ENCODE measurements at regions not wholly inside any gene's neighbourhood (a gene's known extent, or its start where the extent isn't known, plus 50 kb on each side); places are given as distances from the start of the nearest gene placed in this dataset.

GRCh38 chr2:51693640-51694039, 661.7 kb upstream of the NRXN1 start:
- DNase-seq: no peak

DNA sequence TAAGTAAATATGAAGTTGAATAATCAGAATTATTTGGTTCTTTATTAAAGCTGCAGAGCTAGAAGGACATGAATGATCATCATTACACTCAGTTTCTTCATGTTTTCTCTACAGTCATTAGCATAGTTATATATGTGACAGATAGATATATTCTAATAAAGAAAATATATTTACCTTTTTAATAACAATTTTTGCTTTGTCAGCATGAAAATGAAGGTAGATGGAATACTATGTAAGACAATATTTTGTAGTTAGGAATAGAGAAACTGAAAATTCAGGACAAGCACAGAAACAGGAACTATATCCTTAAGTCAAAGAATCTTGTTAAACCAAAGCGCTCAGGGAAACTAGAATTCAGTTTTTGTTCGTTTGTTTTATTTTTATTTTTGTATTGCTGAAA, 649.9 kb upstream of the NRXN1 start:
- no peak for DNase-seq

- no peak for DNase-seq
These were observed 641.7 kb upstream of the NRXN1 start for GRCh38 chr2:51673628-51674027.

- DNase-seq: no peak
These were observed 635.7 kb upstream of the NRXN1 start for GRCh38 chr2:51667679-51668078.

GRCh38 chr2:51662187-51662586, 630.3 kb upstream of the NRXN1 start:
- no peak for DNase-seq

DNA sequence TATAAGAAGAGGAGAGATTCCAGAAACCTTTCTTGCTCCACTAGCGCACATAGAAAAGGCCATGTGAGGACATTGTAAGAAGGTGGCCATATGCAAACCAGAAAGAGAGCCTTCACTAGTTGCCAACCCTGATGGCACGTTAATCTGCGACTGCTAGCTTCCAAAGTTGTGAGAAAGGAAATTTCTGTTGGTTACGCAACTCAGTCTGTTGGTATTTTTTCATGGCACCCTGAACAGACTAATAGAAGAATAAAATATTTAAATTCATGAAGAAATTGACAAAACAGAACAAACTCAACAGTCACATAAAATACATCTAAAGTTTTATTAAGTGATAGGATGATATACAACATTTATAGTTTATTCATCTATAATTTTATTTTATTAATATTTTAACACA, 625.9 kb upstream of the NRXN1 start:
- DNase-seq: no peak

DNA sequence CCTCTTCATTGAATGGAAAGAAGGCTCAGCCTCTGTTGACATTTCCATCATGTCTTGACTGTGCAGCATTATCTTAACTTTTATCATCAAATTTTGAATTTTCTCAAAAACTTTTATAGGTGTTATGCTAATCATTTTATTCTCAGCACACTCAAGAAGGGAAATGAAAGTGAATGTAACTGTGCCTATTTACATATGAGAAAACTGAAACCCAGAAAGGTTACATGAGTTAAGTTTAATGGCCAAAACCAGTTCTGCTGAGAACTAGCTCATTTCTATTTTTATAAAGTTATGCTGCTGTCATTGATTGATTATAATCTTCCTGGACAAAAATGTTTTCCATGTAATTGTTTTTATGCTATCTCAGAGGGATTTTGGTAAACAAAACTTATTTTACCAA, 618.8 kb upstream of the NRXN1 start:
- DNase-seq: no peak

DNA sequence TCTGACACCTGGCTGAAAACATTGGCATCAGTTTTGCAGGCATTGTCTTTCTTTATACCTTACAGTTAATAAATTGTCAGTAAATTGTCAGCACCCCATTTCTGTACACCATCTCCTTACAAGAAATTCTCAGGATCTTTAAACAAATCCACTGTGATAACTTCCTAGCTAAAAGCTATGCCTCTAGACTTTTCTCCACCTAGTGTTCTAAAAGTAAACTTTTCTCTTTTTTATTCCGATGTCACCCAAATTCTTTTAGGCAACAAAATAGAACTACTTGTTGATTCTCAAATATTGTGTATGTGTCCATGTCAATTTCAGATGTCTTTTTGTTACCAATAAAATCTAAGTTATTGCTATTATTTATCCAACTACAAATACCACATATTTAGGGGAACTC, 617.4 kb upstream of the NRXN1 start:
- DNase-seq: no peak

DNA sequence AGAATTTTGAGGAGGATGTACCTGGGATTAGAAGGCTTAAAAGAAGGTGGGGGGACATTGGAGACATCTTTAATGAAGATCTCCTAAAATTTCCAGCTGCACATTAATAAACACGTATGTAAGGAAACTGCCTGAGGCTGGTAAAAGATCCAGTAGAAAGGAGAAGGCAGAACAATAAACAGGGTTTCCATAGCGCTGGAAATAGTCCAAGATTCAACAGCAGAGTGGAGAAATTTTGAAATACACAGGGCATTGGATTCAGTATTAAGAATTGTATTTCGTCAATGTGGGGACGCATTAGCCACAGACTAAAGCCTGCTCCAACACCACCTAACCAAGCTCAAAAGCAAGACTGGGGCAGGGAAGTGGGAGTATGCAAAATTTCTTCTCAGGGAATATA, 606.9 kb upstream of the NRXN1 start:
- no peak for DNase-seq

- no peak for DNase-seq
These were observed 601.1 kb upstream of the NRXN1 start for GRCh38 chr2:51633073-51633472.

DNA sequence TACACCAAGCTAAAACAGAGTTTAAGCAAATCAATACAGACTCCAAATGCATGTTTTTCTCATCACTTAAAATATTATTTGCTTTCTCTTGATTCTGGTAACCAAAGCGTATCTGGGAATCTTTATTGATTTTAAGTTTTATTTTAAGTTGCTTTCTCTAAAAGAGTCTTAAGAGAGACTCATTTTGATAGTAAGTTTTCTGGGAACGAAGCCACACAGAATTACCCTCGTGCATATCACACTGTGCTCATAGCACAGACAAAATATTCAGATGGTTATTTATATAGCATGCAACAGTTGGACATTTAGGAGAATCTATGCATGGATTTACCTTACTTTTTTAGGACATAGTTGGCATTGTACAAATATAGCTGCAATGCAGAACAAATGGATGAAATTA, 597.5 kb upstream of the NRXN1 start:
- no peak for DNase-seq

DNA sequence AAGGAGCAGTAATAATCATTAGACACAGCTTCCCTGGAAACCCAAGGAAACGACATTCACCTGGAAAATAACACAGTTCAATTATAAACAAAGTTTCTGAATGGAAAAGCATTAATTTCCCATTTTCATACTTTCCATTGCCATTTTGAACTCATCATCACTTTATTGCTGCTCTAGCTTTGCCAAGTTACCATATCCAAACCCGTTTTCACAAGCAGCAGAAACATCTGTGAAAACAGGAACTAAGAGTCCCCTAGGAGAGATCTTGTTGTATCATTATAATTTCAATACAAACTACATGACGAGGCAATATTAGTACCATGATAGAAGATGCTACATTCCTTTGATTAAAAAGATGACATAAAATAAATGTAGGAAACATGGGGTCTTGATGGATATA, 597.0 kb upstream of the NRXN1 start:
- DNase-seq: no peak

DNA sequence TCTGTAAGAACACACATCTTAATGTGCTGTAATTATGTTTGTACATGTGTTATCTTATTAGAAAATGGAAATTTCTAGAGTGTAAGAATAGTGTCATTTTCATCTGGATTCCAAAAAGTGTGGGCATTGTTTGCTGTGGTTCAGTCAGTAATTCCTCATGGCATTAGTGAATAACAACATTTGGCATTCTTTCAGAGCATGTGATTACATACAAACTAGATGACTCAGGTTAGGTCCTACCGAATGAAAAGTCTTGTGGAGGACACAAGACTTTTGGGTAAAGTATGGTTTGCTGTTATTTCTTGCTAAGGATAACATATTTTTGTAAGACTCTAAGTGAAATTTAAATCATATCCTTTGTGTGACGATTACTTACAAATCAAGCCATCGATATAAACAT, 593.1 kb upstream of the NRXN1 start:
- no peak for DNase-seq

GRCh38 chr2:51620796-51621195, 588.9 kb upstream of the NRXN1 start:
- DNase-seq: no peak

- no peak for DNase-seq
These were observed 588.0 kb upstream of the NRXN1 start for GRCh38 chr2:51619961-51620360.

DNA sequence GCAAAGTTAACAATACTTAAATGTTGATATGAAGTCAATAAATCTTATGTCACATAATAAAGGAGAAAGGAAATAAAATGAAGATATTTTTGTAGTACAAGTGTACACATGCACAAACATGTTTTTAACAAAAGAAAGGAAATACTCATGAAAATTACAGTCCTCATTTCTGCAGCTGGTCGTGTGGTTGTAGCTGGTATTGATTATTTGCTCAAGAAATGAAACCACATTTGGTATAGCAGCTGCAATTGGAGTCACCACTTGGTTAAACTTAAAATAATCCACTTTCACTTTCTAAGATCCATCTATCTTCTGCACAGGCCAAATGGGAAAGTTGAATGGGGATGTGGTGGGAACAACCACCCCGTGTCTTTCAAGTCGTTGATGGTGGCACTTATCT, 580.5 kb upstream of the NRXN1 start:
- DNase-seq: no peak

GRCh38 chr2:51601706-51602105, 569.8 kb upstream of the NRXN1 start:
- DNase-seq: no peak

- DNase-seq: no peak
These were observed 565.2 kb upstream of the NRXN1 start for GRCh38 chr2:51597086-51597485.

DNA sequence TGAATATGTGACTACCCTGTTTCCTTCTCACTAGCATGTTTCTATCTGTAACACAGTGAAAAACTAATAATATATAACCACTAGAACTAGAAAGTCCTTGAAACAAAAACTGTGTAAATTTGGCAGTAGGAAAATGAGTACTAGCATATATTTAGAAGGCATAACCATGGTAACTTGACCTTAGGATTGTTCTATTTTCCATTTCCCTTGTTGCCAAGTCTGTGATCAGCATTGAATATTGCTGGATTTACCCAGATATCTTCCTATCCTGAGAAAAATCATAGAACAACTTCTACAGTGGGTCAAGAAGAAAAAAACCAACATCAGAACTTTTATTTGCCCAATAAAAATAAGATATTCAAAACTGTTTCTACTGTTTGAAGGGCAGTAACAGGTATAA, 563.9 kb upstream of the NRXN1 start:
- no peak for DNase-seq

- DNase-seq: no peak
These were observed 549.8 kb upstream of the NRXN1 start for GRCh38 chr2:51581636-51582267.

GRCh38 chr2:51579412-51579811, 547.5 kb upstream of the NRXN1 start:
- DNase-seq: no peak

DNA sequence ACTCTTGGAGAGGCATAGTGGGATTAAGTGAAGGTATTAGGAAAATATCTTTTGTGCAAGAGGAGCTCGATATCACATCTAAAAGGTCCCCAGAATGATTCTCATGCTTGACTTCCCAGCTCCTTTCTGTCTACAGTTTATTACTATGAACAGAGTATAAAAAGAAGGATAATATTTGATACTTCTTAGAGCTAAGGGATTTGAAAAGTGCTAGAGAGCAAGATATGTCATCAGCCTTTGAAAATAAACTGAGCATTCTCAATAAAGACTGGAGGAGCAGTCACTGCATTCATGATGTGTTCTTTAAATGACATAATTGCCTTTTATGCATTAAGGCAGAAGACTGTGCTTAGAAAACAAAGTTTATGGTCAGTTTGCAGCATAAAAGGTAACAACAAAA, 543.2 kb upstream of the NRXN1 start:
- DNase-seq: no peak

GRCh38 chr2:51559026-51559425, 527.1 kb upstream of the NRXN1 start:
- no peak for DNase-seq

GRCh38 chr2:51553476-51553875, 521.5 kb upstream of the NRXN1 start:
- no peak for DNase-seq

DNA sequence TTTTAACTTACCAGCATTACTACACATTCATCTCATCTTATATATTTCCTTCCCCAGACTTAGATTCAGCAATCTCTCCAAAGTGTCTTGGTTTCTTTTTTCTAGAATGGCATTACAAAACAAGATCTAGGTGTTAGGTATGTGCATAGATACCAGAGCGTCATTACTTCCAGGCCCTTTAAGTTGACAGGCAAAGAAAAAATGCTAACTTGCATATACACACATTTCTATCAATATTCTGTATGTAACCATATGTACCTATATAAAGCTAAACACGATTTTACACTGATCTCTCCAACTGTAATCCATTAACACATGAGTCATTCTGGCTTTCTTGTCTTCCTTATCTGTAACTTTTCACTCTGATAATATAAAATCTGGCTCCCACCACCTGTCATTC, 503.8 kb upstream of the NRXN1 start:
- no peak for DNase-seq

DNA sequence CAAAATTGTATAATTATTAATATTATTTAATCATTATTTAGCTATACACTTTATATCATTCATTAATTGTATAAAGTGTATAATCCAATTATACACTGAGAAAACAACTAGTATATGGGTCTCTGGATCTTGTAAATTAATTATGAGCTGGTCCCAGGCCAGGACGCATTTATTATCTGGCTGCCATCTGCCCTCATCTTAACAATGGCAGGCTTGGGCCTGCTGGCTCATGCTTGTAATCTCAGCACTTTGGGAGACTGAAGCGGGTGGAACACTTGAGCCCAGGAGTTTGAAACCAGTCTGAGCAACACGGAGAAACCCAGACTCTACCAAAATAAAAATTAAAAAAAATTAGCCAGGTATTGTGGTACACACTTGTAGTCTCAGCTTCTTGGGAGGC, 502.2 kb upstream of the NRXN1 start:
- no peak for DNase-seq

All from RPMI8226 (cell line).